IPS-20b (cell line): ENCODE measurements at regions not wholly inside any gene's neighbourhood (a gene's known extent, or its start where the extent isn't known, plus 50 kb on each side); places are given as distances from the start of the nearest gene placed in this dataset.

Source experiments
- H3K27ac ChIP-seq: one replicate; pipeline ENCODE4 v1.5.1; 2013; ENCODE audit warnings: low read length
- H3K27me3 ChIP-seq: 2 replicates; pipeline ENCODE4 v1.6.1; 2013; ENCODE audit warnings: mild to moderate bottlenecking, low read length, inconsistent platforms; ENCODE audit not compliant: insufficient read depth
- H3K36me3 ChIP-seq: 2 replicates; pipeline ENCODE4 v1.6.1; 2013; ENCODE audit warnings: low read depth, mild to moderate bottlenecking, inconsistent platforms, low read length, moderate library complexity; ENCODE audit not compliant: insufficient read depth
- H3K4me1 ChIP-seq: 2 replicates; pipeline ENCODE4 v1.6.1; 2013; ENCODE audit warnings: mild to moderate bottlenecking, control low read depth, inconsistent platforms, low read length, moderate library complexity; ENCODE audit not compliant: insufficient read depth
- H3K4me3 ChIP-seq: 2 replicates; pipeline ENCODE4 v1.5.1; 2013; ENCODE audit warnings: mild to moderate bottlenecking, low read length, inconsistent platforms
- H3K9ac ChIP-seq: 2 replicates; pipeline ENCODE4 v1.6.1; 2013; ENCODE audit warnings: low read depth, mild to moderate bottlenecking, inconsistent platforms, low read length, moderate library complexity
- H3K9me3 ChIP-seq: 2 replicates; pipeline ENCODE4 v1.6.1; 2013; ENCODE audit warnings: mild to moderate bottlenecking, low read depth, low read length, inconsistent platforms; ENCODE audit not compliant: insufficient read depth

DNA sequence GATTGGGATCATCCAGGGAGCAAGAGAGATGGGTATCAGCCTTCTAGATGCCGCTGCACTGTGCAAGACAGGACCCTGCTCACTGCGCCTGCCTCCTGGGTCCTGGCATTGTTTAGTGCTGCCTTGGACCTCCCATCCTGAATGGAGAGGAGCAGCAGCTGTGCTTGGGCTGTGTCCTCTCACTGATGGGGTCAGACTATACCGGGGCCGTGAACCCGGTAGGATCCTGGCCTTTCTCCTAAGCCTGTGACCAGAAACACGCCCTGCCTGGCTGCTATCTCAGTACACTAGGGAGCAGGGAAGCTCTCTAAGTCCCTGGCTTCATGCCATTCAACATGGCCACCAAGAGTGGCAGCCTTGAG lies 309.4 kb upstream of the ZNF32 start:
- H3K27me3 ChIP-seq, result no peaks in the 10 kb centered on the region
- 0 out of 2 replicates have a peak, but pooled peaks cover under 1% of the 10 kb centered on the region for H3K9me3 ChIP-seq
- H3K4me3 ChIP-seq, result no peak overlapping the region
- no peaks in the 10 kb centered on the region for H3K36me3 ChIP-seq
- H3K27ac ChIP-seq, result no peak overlapping the region
- H3K9ac ChIP-seq, result no peak overlapping the region
- H3K4me1 ChIP-seq, result no peaks in the 10 kb centered on the region

DNA sequence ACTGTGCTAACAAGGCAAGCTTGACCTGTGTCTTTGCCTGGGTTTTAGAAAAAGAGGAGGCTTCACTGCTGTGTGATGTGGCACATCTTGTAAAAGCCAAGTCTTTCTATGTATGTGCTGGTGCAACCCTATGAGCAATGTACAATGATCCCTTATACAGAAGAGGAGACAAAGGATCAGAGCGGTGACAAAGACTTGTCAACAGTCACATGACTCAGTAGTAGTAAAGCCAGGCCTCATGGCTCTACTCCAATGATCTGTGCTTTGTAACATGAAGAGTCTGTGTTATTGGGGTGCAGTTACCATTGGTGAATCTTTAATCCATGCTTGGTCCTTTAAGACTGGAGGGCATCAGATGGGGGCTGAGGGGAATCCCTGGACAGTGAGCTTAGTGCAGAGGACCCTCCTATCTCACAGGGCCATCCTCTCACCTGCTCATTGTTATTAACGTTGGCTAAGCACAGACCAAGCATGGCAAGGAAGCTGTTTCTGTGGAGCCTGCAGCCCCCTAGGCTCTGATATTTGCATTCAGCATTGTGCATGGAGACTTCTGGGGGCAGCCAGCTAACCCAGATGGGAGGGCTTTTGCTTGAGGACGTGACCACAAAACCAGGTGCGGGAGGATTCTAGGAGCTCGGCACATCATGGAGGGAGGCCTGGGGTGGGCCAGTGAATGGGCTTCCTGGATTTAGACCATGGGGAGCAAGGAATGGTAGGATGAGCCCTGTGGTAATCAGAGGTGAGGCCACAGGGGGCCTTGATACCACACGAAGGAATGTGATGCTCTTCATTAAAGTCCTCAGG lies 308.8 kb upstream of the ZNF32 start:
- Histone ChIP-seq H3K9ac (no peak overlapping the region), H3K4me3 (no peak overlapping the region), H3K27ac (no peak overlapping the region), H3K9me3 (0 out of 2 replicates have a peak, but pooled peaks cover 5% of the 10 kb centered on the region), H3K36me3 (no peaks in the 10 kb centered on the region), H3K4me1 (no peaks in the 10 kb centered on the region), H3K27me3 (no peaks in the 10 kb centered on the region)

DNA sequence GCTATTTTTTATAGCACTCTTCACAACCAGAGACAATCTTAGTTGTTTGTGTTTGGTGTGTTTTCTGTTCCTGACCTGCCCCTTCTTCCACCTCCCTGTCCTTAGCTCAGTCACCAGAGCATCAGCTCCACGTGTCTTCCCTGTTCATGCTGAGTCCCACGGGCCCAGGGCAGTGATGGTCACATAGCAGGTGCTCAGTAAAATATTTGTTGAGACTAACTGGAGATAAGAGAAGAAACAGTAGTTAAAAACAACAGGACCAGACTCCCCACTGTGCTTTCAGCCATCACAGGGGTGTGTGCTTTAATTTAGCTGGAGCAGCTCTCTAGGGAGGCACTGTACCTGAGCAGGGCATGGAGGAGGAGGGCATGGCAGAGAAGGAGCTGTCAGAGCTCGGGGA lies 307.3 kb upstream of the ZNF32 start:
- H3K27me3 ChIP-seq, result no peaks in the 10 kb centered on the region
- no peak overlapping the region for H3K4me3 ChIP-seq
- H3K27ac ChIP-seq, result no peak overlapping the region
- no peaks in the 10 kb centered on the region for H3K36me3 ChIP-seq
- H3K9me3 ChIP-seq, result 0 out of 2 replicates have a peak, but pooled peaks cover 5% of the 10 kb centered on the region
- H3K4me1 ChIP-seq, result no peaks in the 10 kb centered on the region
- no peak overlapping the region for H3K9ac ChIP-seq

DNA sequence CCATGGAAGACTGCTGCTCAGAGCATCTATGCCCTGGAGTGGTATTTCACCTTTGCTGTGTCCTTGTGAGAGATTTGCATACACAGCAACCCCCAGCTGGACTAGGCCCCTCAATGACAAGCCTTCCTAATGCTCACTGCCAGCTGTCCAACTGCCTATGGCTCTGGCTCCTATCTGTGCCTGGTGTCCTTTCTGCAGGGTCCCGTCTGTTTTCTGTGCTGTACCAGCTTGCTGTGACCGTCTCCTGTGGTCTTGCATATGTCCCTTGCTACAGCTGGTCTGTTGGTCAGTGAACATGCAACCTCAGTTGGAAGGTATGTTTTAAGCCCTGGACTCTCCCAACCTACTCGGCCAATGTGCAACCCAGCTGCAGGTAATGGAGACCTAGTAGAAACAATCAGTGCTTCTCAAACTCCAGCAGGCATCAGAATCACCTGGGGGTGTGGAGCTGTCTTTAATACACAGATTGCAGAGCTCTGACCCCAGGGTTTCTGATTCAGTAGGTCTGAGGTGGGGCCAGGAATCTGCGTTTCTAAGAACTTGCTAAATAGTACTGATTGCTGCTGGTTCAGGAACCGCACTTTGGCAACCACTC lies 306.4 kb upstream of the ZNF32 start:
- Histone ChIP-seq H3K27ac (no peak overlapping the region), H3K4me3 (no peak overlapping the region), H3K36me3 (no peaks in the 10 kb centered on the region), H3K4me1 (no peaks in the 10 kb centered on the region), H3K9me3 (0 out of 2 replicates have a peak, but pooled peaks cover 5% of the 10 kb centered on the region), H3K9ac (no peak overlapping the region), H3K27me3 (no peaks in the 10 kb centered on the region)

DNA sequence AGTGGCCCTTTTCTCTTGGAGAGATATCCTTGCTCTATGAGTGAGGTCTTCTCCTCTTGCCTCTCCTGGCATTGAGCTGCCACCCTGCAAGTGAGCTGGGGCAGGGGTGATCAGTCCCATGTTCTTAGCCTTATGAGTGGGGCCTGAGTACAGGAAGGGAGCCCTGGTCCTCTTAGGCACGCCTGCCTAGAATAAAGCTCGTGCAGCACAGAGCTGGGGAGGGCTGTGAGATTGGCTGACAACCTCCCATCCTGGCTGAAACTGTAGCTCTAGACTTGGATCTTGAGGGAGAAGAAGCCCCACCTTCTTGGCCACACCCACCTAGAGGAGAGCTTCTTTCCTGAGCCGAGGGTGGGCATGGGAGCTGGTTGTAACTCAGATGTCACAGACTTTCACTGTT lies 305.0 kb upstream of the ZNF32 start:
- H3K27me3 ChIP-seq, result no peaks in the 10 kb centered on the region
- H3K9ac ChIP-seq, result no peak overlapping the region
- H3K4me1 ChIP-seq, result no peaks in the 10 kb centered on the region
- H3K4me3 ChIP-seq, result no peak overlapping the region
- 0 out of 2 replicates have a peak, but pooled peaks cover 5% of the 10 kb centered on the region for H3K9me3 ChIP-seq
- H3K36me3 ChIP-seq, result no peaks in the 10 kb centered on the region
- H3K27ac ChIP-seq, result no peak overlapping the region

DNA sequence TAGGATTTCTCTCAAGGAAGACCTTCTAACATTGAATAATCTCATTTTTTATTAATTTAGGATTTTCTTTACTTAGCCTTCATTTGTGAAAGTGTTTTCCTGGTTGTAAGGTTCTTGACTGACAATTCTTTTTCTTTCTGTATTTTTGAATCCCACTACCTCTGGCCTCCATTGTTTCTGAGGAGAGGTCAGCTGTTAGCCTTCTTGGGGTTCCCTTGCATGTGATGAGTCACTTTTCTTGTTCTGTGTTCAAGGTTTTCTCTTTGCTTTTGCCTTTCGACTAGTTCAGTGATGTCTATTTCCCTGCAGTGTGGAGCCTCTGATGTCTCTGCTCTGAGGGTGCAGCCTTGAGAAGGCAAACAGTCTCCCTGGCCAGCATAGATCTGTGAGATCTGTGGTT lies 304.1 kb upstream of the ZNF32 start:
- no peak overlapping the region for H3K9ac ChIP-seq
- no peaks in the 10 kb centered on the region for H3K36me3 ChIP-seq
- 0 out of 2 replicates have a peak, but pooled peaks cover 5% of the 10 kb centered on the region for H3K9me3 ChIP-seq
- H3K4me3 ChIP-seq, result no peak overlapping the region
- H3K4me1 ChIP-seq, result no peaks in the 10 kb centered on the region
- H3K27ac ChIP-seq, result no peak overlapping the region
- H3K27me3 ChIP-seq, result no peaks in the 10 kb centered on the region

DNA sequence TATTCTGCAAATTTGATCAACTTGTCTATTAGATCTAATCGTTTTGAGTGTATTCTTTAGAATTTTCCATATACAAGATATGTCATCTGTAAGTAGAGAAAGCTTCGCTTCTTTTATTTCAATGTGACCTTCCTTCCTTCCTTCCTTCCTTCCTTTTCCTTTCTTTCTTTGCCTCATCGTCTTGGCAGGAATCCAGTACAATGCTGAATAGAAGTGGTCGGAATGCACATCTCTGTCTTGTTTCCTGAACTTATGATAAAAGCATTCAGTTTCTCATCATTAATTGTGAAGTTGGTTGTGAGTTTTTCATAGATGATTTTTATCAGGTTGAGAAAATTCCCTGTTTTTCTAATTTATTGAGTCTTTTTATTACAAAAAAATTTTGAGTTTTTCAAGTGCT lies 300.7 kb upstream of the ZNF32 start:
- Histone ChIP-seq H3K9ac (no peak overlapping the region), H3K36me3 (no peaks in the 10 kb centered on the region), H3K27me3 (no peaks in the 10 kb centered on the region), H3K9me3 (0 out of 2 replicates have a peak, but pooled peaks cover 5% of the 10 kb centered on the region), H3K4me3 (no peak overlapping the region), H3K4me1 (no peaks in the 10 kb centered on the region), H3K27ac (no peak overlapping the region)

DNA sequence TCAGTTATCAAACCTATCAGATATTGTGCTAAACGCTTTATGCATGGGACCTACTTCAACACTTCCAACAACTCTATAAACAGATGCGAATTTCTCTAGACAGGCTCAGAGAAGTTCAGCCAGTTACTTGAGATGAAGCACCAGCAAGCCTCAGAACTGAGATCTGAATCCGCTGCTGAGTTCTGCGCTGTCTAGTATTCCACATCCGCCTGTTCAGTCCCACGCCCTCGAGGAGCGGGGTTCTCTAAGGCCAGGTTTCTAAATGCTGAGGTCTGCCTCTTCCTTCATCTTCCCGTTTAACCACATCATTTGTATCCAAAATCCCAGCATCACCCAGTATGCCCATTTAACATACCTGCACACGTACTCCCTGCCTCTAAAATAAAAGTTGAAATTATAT lies 297.8 kb upstream of the ZNF32 start:
- H3K36me3 ChIP-seq, result no peaks in the 10 kb centered on the region
- H3K27me3 ChIP-seq, result no peaks in the 10 kb centered on the region
- H3K9me3 ChIP-seq, result no peaks in the 10 kb centered on the region
- no peak overlapping the region for H3K9ac ChIP-seq
- no peaks in the 10 kb centered on the region for H3K4me1 ChIP-seq
- H3K27ac ChIP-seq, result no peak overlapping the region
- no peak overlapping the region for H3K4me3 ChIP-seq

DNA sequence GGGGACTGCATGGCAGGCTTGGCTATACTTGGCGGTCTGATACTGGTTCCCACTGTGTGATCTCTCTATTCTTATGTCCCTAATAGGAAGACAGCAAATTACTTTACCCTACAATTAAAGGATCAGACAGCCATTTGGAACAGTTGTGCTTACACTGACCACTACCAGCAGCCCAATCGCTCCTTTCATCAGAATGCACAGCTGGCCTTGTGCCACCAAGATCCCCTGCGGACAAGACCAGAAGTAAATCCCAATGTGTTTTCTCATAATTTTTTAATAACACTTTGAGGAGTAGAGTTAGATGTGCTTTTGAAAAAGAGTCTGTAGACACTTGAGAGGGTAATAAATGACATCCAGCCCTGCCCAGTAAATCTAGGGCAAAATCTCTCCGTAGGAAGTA lies 297.2 kb upstream of the ZNF32 start:
- H3K27me3 ChIP-seq, result no peaks in the 10 kb centered on the region
- no peak overlapping the region for H3K27ac ChIP-seq
- H3K4me1 ChIP-seq, result no peaks in the 10 kb centered on the region
- H3K9me3 ChIP-seq, result no peaks in the 10 kb centered on the region
- no peaks in the 10 kb centered on the region for H3K36me3 ChIP-seq
- no peak overlapping the region for H3K4me3 ChIP-seq
- H3K9ac ChIP-seq, result no peak overlapping the region

DNA sequence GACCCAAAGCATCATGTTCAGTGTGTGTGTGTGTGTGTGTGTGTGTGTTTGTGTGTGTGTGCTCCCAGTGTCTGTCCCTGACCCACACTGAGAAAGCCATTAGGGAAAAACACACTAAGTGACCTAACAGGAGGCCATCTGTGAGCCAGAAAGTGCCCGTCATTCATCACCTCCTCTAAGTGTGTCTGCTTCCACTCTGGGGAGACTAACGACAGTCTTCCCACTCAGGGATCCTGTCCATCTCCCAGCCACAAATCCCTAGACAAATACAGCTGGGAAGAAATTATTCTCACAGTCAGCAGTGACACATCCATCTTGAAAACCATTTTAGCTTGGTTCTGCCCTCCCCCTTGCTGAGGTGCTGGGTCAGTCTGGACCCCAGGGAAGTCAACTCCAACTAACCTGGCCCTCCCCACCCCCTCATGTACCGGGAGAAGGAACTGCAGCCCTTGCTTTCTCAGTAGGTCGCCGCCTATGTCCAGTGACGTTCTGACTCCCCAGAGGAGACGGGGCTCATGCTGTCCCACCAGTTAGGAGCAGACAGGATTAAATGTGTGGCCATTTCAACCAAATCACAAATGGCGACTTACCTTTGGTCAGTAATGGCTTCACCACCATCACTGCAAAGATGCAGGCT lies 296.5 kb upstream of the ZNF32 start:
- Histone ChIP-seq H3K27me3 (no peaks in the 10 kb centered on the region), H3K36me3 (no peaks in the 10 kb centered on the region), H3K27ac (no peak overlapping the region), H3K9me3 (no peaks in the 10 kb centered on the region), H3K9ac (no peak overlapping the region), H3K4me3 (no peak overlapping the region), H3K4me1 (no peaks in the 10 kb centered on the region)

DNA sequence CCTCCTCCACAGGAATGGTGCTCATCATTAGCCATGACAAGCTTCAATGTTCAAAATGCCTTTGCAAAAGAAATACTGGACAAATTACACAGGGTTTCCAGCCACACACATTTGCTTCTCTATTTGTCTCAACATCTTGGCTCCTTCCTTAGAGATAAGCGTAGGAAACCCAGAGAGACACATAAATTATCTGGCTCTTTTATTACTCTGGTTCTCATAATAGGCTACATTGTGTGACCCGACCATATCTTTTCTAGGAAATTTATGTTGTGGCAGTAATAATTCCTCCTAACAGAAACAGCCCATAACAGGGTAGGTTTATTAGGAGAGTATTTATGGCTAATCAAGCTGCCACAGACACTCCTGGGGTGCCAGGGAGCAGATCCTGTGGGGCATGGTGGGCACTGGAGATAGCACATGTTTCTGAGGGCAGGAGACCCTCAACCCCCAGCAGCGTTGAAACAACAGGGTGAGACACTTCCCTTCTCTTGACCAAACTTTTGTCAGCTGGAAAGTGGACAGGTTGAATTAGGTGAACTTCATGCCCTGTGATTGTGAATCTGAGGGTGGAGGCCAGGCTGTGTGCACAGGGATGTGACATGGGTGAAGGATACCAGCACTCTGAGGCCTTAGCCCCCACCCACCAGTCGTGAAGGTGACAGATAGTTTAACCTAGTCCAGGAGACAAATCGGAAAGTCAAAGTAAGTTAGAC lies 295.9 kb upstream of the ZNF32 start:
- H3K9ac ChIP-seq, result no peak overlapping the region
- H3K4me3 ChIP-seq, result no peak overlapping the region
- no peaks in the 10 kb centered on the region for H3K9me3 ChIP-seq
- no peaks in the 10 kb centered on the region for H3K27me3 ChIP-seq
- H3K27ac ChIP-seq, result no peak overlapping the region
- no peaks in the 10 kb centered on the region for H3K36me3 ChIP-seq
- no peaks in the 10 kb centered on the region for H3K4me1 ChIP-seq
